NB4 (cell line): ENCODE measurements at regions not wholly inside any gene's neighbourhood (a gene's known extent, or its start where the extent isn't known, plus 50 kb on each side); places are given as distances from the start of the nearest gene placed in this dataset.
A peak's percentile ranks its signal among the peaks of the same experiment; 100 is the strongest.

ENCODE experiments used
- DNase-seq: peaks from one replicate; pipeline ENCODE4 v3.0.0; 2010; ENCODE audit warnings: low read depth
- H3K4me3 ChIP-seq: one replicate; pipeline ENCODE4 v1.5.1; 2011; ENCODE audit warnings: mild to moderate bottlenecking, low read depth, low read length, moderate library complexity
- CTCF ChIP-seq: IDR thresholded peaks from one replicate; pipeline ENCODE4 v1.5.1; 2012; ENCODE audit warnings: low read depth, low read length
- MAX ChIP-seq: IDR thresholded peaks from 2 replicates; pipeline ENCODE4 v1.6.1; 2011; ENCODE audit warnings: low read depth, low read length
- MYC ChIP-seq: IDR thresholded peaks from 2 replicates; pipeline ENCODE4 v1.6.1; 2011; ENCODE audit warnings: low read depth, low read length
- POLR2A ChIP-seq: IDR thresholded peaks from 2 replicates; pipeline ENCODE4 v1.6.1; 2011; ENCODE audit warnings: mild to moderate bottlenecking; ENCODE audit not compliant: insufficient read length; ENCODE audit errors: extremely low read depth

- DNase-seq: no peak
- H3K4me3 ChIP-seq: no peak overlapping the region
- no peak for TF ChIP-seq MYC
- TF ChIP-seq MAX: no peak
- TF ChIP-seq CTCF: no peak
- no peak for TF ChIP-seq POLR2A
Measured at GRCh38 chr12:29030006-29030405, 119.1 kb upstream of the FAR2 start.

GRCh38 chr12:29032446-29032845 lies 116.6 kb upstream of the FAR2 start:
- no peak overlapping the region for H3K4me3 ChIP-seq
- DNase-seq: no peak
- TF ChIP-seq MYC (no peak), CTCF (no peak), MAX (no peak), POLR2A (no peak)

GRCh38 chr12:29033519-29033918 lies 115.6 kb upstream of the FAR2 start:
- no peak for DNase-seq
- TF ChIP-seq MAX (no peak), MYC (no peak)
- no peak overlapping the region for H3K4me3 ChIP-seq

- no peak overlapping the region for H3K4me3 ChIP-seq
- no peak for TF ChIP-seq MAX
- no peak for TF ChIP-seq MYC
- TF ChIP-seq CTCF: no peak
- TF ChIP-seq POLR2A: no peak
- no peak for DNase-seq
Measured at GRCh38 chr12:29035112-29035511, 114.0 kb upstream of the FAR2 start.

GRCh38 chr12:29039013-29039412 lies 110.1 kb upstream of the FAR2 start:
- H3K4me3 ChIP-seq: no peak overlapping the region
- TF ChIP-seq CTCF (no peak), MAX (no peak), POLR2A (no peak), MYC (no peak)
- DNase-seq: no peak

GRCh38 chr12:29041621-29042020 lies 107.5 kb upstream of the FAR2 start:
- no peak overlapping the region for H3K4me3 ChIP-seq
- peak; percentile 47 for DNase-seq
- TF ChIP-seq POLR2A (no peak), MYC (no peak), CTCF (no peak), MAX (no peak)
